ENCODE measurements at regions not wholly inside any gene's neighbourhood (a gene's known extent, or its start where the extent isn't known, plus 50 kb on each side); places are given as distances from the start of the nearest gene placed in this dataset.

- TF ChIP-seq CTCF (IDR thresholded peaks at IDR 0.05; ENCODE audit: poor library complexity): no peak
- TF ChIP-seq EZH2 (IDR thresholded peaks at IDR 0.05; ENCODE audit: borderline replicate concordance): no peak
- TF ChIP-seq EZH2phosphoT487 (IDR thresholded peaks at IDR 0.05; ENCODE audit: low read depth, severe bottlenecking, unreplicated experiment): no peak
Observed at GRCh38 chr6:169885831-169886230, 134.4 kb downstream of the ERMARD start.
